GM13977 (cell line): ENCODE measurements at regions not wholly inside any gene's neighbourhood (a gene's known extent, or its start where the extent isn't known, plus 50 kb on each side); places are given as distances from the start of the nearest gene placed in this dataset.

ENCODE experiments used
- DNase-seq: peaks from one replicate; pipeline ENCODE4 v3.0.0; 2012; ENCODE audit warnings: low spot score
- in situ Hi-C: fragments of 300-500 bp; cut with MboI; formaldehyde crosslinking; loops from one replicate; pipeline ENCODE4 v1.12.0; 2022; ENCODE audit warnings: low sequenced_read_pairs, low pct_unique_long_range_greater_than_20kb, mixed read lengths, inconsistent platforms; ENCODE audit not compliant: unreplicated experiment
- TF ChIP-seq, protein P1 (sequence below): IDR thresholded peaks from 2 replicates; pipeline ENCODE4 v1.5.1; 2012; ENCODE audit warnings: mild to moderate bottlenecking, control low read depth; ENCODE audit not compliant: insufficient read depth; ENCODE audit errors: extremely low read depth, missing control alignments

DNA sequence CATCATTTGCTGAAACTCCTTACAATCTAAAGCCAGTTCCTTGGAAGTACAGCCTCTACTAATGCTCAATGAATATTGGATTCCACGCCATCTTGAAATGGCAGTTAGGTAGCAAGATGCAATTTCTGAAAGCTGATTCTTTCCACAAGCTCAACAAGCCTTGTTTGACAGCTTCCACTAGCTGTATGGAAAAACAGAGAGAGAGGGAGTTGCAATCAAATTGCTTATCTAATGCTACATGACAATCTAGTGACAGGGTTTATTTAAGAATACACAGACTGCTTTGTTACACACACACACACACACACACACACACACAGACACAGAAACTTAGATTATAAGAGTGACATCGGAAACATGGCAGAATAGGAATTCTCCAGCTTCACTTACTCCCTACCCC, 288.4 kb upstream of the DEPDC1 start:
- TF ChIP-seq, protein P1, sequence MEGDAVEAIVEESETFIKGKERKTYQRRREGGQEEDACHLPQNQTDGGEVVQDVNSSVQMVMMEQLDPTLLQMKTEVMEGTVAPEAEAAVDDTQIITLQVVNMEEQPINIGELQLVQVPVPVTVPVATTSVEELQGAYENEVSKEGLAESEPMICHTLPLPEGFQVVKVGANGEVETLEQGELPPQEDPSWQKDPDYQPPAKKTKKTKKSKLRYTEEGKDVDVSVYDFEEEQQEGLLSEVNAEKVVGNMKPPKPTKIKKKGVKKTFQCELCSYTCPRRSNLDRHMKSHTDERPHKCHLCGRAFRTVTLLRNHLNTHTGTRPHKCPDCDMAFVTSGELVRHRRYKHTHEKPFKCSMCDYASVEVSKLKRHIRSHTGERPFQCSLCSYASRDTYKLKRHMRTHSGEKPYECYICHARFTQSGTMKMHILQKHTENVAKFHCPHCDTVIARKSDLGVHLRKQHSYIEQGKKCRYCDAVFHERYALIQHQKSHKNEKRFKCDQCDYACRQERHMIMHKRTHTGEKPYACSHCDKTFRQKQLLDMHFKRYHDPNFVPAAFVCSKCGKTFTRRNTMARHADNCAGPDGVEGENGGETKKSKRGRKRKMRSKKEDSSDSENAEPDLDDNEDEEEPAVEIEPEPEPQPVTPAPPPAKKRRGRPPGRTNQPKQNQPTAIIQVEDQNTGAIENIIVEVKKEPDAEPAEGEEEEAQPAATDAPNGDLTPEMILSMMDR, result no peak
- no peak for DNase-seq
- in situ Hi-C loops, result no loop called here

DNA sequence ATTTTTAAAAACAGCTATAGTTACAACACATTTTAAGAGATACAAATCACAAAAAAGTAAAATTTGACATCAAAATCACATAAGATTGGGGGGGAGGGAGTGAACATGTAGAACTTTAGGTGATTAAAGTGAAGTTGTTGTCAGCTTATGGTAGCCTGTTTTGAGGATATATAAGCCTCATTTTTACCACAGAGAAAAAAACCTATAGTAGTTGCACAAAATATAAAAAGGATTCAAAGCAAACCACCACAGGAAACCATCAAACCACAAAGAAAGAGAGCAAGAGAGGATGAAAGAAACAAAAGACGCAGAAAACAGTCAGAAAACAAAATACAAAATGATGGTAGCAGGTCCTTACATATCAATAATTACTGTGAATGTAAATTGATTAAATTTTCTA, 291.9 kb upstream of the DEPDC1 start:
- DNase-seq, result no peak
- in situ Hi-C loops, result no loop called here
- TF ChIP-seq, protein P1, result no peak

DNA sequence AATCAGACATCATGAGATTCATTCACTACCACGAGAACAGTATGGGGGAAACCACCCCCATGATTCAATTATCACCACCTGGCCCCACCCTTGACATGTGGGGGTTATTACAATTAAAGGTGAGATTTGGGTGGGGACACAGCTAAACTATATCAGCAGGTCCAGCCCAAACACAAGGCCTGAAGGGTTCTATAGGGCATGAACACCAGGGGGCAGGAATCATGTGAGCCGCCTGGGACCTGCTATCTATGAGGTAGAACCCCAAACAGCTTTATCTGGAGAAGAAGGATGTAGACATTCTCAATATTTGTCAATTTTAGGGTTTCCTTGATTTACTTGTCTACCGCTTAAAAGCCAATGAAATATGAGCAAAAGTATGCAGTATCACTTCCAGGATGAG, 294.9 kb upstream of the DEPDC1 start:
- in situ Hi-C loops, result no loop called here
- DNase-seq, result no peak

DNA sequence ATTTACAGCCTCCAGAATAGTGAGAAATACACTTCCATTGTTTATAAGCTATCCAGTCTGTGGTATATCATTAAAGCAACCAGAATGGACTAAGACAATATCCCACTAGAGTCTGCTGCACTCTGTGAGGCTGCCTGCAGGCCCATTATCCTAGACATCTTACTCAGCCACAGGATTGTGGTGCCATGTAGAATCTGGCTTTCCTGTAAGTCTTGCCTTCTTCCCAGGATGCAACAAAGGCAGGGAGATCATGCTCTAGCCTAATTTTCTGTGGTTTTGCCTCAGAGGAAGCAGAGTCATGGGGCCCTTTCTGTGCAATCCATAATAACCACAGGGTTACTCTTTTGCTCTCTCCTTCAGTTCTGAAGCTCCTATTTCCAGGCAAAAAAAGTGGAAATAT, 299.1 kb upstream of the DEPDC1 start:
- DNase-seq, result no peak
- TF ChIP-seq, protein P1, result no peak
- in situ Hi-C loops, result no loop called here

More for the DNA sequence above, 294.9 kb upstream of the DEPDC1 start:
- TF ChIP-seq, protein P1, result no peak

DNA sequence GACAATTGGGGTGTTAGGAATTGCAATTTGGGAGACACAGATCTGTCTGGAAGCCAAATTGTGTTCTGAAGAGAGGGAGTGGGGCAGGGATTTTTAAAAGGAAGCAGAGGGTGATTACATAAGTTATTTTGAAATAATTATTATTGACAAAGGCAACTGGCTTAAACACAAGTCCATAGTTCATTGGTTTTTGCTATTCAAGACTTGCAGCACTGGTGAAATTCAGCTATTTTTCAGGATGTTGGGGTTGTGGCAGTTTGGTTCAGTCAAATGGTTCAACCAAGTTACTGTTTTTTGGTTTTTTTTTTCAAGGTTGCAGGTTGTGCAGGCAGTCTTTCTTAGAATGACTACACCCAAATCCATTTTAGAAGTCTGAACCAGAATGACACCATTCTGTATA, 300.0 kb upstream of the DEPDC1 start:
- no peak for DNase-seq
- in situ Hi-C loops, result no loop called here
- TF ChIP-seq, protein P1, result no peak

DNA sequence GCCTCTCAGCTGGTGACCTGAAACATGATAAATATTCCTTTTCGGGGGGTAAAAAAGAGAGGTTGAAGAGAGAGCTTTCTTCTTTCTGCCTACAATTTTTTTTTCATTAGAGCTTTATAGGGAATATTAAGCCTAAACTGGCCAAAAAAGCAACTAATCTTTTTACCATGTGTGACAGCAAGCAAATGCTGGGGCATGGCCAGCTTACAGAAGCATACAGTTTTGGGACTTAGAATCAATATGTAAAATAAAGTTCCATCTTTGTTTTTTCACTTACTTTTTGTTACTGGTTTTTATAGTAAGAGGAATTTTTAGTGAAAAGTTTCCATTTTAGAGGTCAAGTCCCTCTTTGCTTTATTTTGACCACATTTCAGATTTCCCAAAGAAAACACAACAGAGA, 301.2 kb upstream of the DEPDC1 start:
- in situ Hi-C loops, result no loop called here
- no peak for DNase-seq
- TF ChIP-seq, protein P1, result no peak

DNA sequence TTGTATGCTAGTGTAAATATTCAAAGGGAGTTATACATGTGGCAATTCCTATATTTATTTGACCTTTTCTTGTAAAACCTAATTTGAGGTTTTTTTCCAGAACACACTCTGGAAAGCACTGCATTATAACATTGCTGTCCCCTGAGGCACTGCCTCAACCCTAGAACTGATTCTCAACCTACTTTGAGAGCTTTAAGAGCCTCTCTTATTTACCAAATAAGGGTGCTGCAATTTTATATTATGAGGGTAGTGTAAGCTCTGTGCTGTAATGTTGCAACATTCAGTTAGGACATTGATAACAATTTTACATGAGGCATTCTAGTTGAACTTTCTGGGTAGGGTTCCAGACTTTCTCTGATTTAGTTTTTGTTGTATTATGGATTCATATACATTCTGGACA, 302.2 kb upstream of the DEPDC1 start:
- in situ Hi-C loops, result no loop called here
- TF ChIP-seq, protein P1, result no peak
- DNase-seq, result no peak
